ENCODE measurements at regions not wholly inside any gene's neighbourhood (a gene's known extent, or its start where the extent isn't known, plus 50 kb on each side); places are given as distances from the start of the nearest gene placed in this dataset.

DNA sequence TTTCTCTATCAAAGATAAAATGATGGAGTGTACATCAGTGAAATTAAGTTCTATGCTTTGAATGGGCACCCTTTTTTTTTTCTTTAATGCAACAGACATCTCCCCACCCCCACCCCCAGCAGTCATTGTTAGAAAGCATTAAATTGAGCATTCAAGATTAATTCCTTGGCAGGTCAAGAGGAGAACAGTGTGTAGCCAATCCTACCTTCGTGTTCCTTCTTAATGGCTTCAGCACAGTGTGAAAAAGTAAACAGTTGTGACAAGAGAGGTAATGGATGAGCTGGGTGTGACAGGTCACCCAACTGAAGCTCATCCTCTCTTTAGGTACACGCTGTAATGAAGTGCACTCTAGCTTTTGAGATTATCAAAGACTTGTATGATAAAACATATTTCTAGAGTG lies 198.5 kb upstream of the RARB start:
- no peak for DNase-seq (ENCODE audit: low read depth)

DNA sequence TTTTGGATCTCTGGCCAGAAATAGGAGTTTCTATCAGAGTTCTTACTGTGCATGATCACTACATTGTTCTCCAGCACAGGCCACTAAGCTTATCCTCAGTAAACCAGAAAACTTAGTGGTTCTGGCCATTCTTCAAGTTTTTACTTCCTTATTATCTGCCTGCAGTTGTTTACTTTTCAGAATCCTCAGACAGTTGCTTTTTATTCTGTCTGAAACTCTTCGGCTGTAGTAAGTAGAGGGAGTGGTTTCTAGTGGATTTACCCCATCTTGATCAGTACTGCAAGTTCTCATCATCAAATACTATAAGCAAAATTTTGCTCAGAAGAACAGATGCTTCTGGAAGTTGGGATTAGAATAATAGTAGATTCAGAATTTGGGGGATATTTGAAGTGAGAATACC lies 193.0 kb upstream of the RARB start:
- no peak for DNase-seq (ENCODE audit: low read depth)

DNA sequence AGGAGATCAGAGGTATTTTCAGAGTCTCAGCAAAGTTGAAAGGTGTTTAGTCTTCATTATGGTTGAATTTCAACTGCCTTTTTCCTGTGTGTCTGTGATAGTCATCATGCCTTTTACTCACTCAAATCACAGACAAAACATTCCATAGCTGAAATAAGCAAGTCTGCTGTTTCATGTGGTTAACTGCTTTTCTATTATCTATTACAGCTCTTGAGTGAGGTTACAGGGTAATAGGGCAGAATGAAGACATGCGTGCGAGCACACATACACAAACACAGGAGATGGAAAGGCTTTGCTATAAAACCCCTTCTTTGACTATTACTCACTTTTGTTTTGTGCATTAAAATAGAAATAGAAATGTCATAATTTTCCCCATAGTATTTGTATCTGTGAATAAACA lies 192.6 kb upstream of the RARB start:
- DNase-seq (ENCODE audit: low read depth), result no peak

DNA sequence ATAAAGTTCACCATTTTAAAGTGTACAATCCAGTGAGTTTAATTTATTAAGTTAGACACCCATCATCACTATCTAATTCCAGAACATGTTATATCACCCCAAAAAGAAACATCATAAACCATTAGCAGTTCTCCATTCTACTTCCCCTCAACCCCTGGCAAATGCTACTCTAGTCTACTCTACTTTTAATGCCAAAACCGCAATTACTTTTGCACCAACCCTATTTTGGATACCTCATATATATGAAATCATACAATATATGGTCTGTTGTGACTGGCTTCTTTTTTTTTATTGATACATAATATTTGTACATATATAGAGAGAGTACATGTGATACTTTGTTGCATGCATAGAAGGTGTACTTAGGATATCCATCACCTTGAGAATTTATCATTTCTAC lies 190.5 kb upstream of the RARB start:
- no peak for DNase-seq (ENCODE audit: low read depth)

DNA sequence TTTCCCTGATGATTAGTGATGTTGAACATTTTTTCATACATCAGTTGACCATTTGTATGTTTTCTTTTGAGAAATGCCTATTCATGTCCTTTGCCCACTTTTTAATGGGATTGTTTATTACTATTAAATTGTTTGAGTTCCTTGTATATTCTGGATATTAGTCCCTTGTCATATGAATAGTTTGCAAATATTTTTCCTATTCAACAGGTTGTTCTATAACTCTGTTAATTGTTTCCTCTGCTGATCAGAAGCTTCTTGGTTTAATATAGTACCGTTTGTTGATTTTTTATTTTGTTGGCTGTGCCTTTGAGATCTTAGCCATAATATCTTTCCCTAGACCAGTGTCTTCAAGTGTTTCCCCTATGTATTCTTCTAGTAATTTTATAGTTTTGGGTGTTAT lies 189.0 kb upstream of the RARB start:
- DNase-seq (ENCODE audit: low read depth), result no peak

DNA sequence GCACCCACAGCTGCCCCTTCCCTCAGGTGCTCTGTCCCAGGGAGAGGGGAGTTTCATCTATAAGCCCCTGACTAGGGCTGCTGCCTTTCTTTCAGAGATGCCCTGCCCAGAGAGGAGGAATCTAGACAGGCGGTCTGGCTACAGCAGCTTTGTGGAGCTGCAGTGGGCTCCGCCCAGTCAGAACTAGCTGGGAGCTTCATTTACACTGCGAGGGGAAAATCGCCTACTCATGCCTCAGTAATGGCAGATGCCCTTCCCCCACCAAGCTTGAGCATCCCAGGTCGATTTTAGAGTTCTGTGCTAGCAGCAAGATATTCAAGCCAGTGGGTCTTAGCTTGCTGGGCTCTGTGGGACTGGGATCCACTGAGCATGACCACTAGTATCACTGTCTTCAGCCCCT lies 181.2 kb upstream of the RARB start:
- DNase-seq (ENCODE audit: low read depth), result no peak

DNA sequence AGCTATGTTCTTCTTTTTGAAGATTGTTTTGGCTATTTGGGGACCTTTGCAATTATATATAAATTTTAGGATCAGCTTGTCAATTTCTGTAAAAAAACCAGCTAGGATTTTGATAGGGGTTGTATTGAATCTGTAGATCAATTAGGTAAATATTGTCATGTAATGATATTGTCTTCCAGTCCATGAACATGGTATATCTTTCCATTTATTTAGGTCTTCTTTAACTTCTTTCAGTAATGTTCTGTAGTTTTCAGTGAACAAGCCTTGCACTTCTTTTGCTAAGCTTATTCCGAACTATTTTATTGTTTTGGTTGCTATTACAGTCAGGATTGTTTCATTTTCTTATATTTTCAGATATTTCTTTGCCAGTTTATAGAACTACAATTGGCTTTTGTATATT lies 175.8 kb upstream of the RARB start:
- DNase-seq (ENCODE audit: low read depth), result no peak

DNA sequence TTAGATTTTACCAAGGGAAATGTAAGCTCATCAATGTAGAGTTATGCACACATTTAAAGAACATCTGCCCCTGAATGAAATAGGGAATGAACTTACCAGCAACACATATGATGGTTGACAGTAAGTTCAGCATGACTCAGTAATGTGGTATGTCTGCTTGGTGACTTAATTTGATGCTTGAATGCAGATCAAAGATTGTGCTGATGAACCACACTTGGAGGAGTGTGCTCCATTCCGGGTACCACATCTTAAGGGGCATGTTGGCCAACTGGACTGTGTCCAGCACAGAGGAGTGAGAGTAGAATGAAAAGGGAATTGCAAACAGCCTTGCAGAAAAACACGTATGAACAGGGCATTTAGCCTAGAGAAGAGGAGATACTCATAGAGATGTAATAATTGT lies 171.0 kb upstream of the RARB start:
- DNase-seq (ENCODE audit: low read depth), result no peak

DNA sequence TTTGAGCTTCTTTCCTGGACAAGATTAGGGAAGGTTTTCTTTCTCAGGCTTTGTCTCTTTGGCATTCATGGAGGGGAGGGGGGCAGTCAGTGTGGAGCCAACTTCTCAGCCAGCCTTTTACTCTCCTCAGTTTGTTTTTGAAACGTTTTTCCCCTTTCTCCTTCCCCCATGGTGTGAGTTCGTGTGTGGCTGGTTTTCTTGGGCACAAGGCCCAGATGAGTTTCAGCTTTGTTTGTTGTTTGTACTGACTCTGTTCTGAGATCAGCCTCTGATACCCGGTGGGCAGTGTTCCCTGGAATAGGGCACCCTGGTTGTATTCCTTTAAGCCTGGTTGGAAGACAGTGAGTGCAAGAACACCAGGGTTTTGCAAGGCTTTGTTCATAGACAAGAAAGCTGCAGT lies 168.2 kb upstream of the RARB start:
- no peak for DNase-seq (ENCODE audit: low read depth)

DNA sequence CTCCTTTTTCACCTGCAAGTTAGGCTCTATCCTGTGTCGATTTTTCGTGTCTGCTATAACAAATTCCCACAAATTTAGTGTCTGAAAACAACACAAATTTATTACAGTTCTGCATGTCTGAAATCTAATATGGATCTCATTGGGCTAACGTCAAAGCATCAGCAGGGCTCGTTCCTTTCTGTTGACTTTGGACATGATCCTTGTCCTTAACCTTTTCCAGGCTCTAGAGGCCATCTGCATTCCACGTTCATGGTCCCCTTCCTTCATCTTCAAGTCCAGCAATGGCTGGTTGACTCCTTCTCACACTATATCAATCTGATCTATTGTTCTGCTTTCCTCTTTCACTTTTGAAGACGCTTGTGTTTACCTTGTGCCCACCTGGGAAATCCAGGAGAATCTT lies 165.7 kb upstream of the RARB start:
- no peak for DNase-seq (ENCODE audit: low read depth)

DNA sequence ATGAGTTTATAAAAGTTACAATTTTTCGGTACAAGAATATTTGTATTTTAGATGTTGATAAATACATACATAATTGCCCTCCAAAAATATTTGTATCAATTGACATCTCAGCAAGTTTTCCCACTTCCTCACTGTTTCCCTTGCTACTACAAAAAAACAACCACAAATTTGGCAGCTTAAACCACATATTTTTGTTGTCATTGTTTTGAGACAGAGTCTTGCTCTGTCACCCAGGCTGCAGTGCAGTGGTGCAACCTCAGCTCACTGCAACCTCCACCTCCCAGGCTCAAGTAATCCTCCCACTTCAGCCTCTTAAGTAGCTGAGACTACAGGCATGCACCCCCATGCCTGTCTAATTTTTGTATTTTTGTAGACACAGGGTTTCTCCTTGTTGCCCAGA lies 162.8 kb upstream of the RARB start:
- DNase-seq (ENCODE audit: low read depth), result no peak

DNA sequence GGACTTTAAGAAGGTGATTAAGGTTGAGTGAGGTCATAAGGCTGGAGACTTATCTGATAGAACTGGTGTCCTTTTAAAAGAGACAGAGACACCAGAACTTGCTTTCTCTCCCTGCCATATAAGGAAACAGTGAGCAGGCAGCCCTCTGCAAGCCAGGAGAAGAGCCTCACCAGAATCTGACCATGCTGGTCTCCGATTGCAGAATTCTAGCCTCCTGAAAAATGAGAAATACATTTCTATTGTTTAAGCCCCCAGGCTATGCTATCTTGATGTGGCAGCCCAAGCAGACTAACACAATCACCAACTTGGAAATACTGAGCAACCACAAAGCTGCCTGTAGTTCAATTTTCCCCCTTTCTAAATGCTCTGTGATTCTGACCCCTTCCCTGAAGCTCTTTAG lies 161.4 kb upstream of the RARB start:
- DNase-seq (ENCODE audit: low read depth), result no peak

DNA sequence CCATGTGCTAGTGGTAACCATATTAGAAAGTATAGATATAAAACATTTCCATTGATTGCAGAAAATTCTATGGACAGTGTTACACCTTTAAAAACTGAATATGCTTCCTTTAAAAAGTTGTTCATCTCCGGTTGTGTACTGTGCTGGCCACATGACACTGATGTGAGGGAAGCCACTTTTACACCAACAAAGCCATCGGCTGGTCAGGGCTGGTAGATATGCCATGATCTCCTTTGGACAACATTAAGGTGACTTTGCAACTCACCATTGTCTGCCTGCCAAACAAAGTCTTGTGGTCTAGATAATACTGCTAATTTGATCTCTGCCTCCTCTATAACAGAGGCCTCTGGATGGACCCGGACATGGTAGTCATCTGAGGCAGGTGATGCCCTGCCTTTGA lies 156.0 kb upstream of the RARB start:
- DNase-seq (ENCODE audit: low read depth), result no peak

DNA sequence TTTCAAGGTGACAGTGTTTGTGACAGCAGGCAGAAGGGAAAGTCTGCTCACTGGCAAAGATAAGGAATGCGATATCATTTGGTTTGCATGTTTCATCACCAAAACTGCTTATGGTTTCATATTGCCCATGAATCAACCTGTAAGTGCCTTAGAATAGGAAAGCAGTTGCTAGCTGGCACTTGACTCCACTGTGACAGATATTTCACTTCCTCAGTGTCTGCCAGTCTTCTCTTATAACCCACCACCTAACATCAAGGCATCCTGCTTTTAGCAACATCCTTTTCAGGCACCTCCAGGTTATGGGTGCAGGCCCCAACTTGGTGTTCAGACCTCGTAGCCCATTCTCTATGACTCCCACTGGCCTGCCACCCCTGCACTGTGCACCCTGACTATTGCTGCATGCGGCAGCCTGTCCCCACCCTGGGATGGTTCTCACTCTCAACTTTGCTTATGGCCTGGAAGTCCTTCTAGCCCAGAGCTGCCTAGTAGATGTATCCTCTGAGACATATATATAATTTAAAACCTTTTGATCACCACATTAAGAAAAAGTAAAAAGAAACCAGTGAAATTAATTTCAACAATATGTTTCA lies 154.4 kb upstream of the RARB start:
- no peak for DNase-seq (ENCODE audit: low read depth)

DNA sequence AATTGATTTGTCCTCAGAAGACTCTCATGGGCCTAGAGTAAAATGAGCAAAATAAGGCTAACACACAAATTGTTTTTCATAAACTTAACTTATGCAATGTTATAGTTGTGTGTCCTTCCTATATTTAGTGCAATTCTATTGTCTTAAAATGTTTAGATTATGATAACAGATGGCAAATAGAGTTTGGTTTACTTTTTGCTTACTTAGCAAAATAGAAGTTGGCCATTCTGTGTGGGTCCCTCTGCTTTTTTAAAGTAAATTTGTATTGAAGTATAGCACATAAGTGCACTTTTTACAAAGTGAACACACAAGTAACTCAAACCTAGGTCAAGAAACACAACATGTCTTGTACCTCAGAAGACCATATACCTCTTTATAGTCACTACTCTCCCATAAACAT lies 150.6 kb upstream of the RARB start:
- no peak for DNase-seq (ENCODE audit: low read depth)

DNA sequence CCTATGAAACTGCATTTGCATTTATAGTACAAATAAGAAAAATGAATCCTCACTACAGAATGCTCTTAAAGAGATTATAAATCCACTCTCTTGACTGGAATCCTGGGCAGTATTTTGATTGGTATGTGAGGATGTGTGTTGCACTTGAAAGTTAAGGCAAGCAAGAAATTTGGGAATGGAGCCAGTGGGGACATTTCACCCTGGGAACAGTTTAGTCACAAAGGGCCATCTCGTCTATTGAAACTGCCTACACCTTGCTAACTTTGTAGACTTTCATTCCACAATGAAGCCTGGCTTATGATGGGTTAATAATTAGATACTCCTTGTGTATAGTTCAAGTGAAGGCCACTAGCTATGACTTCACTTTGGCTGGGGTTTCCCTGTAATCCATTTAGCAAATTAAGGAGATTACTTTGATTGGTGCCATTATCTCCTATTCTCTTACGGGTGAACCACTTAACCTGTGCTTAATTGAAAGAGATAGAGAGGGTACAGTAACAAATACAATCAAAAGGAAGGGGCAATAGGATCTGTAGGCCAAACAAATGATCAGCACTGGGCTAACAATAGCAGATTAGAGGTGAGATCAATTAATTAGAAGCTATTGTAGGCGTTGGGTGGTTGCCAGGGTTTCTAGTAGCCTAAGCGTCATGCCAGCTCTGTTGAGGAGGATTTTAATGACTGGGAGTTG lies 146.9 kb upstream of the RARB start:
- no peak for DNase-seq (ENCODE audit: low read depth)

DNA sequence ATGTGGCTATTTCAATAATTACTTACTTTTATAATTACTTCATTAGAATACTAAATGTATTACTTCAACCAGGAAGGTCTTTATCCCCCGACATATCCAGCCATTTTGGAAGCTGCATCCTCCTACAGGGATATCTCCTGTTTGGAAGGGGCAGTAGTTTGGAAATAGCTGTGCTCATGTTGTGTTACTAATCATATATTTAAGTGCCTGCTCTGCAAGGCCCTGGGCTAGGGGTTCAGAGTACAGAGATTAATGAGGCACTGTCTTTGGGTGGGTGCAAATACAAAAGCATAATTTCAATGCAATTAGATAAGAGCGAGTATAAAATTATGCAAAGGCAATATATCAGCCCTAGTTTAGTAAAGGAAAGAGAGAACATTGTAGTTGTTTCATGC lies 146.3 kb upstream of the RARB start:
- DNase-seq (ENCODE audit: low read depth), result no peak

DNA sequence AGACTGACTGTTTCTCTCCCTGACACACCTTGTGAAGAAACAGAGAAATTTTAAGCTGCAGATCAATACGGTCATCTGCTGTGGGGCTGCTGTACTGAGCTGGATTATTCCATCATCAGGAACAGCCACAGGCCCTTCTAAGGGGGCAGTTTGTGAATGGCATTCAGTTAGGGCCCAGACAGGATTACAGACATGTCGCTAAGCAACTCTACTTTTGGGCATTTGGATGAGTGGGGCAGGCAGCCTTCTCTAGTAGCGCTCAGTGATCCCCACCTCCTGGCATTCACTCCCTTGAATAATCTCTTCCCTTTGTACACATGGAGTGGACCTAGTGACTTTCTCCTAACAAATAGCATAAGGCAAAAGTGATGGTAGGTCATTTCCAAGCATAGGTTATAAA lies 144.4 kb upstream of the RARB start:
- no peak for DNase-seq (ENCODE audit: low read depth)

DNA sequence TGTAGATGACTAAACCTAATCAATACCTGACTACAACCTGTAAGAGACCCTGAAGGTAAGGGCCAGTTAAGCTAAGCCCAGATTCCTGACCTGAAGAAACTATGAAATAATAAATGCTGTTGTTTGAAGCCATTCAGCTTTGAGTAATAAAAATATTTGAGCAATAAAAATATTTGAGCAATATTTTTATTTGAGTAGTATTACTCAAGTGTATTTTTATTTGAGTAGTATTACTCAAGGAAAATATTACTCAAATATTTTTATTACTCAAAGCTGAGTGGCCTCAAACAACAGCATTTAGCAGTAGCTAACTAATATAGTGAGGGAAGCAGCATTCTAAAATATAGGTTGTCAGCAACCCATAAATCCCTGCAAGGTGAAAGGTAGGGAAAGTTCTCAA lies 143.8 kb upstream of the RARB start:
- no peak for DNase-seq (ENCODE audit: low read depth)

DNA sequence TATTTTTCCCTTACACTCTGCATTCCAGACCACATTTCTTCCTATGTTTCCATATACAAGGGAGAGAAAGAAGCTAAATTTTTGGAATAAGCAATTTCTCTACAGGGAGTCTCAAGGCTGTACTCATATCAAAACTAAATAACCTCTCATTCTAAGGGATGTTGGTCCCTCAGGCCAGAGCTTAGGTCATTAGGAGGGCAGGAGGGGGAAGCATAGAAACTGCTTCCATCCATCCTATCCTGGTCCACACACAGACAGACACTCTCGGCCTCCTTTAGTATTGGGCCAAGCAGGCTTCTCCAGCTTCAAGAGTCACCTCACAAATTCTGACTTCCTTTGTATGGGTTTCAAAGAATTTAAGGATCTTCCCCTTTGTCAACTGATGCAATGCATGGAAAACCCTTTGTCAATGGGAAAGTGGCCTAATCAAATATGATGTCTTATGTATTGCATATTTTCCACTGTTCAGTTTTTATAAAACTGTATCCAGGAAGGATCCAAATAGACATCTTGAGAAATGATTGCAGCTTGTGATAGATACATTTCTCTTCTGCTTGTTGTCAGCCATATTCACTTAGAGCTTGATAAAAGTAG lies 140.7 kb upstream of the RARB start:
- no peak for DNase-seq (ENCODE audit: low read depth)

DNA sequence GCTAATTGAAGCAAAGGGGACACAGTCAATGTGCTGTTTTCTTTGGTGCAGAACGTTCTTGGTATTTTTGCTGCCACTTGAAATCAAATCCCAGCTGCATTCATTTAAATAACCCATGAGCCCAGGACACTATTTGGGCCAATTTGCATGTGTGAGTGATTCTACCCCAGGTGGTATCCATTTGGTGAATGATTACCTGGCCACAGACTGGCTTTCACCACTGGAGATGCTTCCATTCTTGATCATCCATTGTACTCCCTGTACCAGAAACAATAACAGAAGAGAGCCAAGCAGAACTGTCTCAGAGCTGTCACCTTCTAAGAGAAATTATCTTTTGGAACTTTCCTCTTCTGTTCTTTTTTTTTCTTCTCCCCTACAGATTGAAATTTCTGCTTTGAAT lies 139.7 kb upstream of the RARB start:
- DNase-seq (ENCODE audit: low read depth), result no peak

DNA sequence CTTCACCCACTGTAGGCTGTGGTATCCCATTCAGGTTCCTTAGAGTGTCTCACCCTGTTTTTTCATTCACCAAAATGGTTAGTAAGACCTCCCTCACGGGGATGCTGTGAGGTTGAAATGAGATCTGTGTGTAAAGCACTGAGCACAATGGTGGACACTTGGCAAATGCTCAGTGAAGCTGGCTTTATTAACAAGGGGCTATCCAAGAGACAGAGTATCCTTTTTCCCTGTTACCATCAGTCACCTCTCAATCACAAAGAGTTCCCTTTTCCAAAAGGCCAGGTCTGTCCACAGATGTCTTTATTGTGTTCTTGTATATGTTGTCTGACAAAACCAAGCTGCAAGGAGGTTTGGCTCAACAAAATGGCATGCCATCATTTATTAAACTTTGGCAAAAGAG lies 138.9 kb upstream of the RARB start:
- DNase-seq (ENCODE audit: low read depth), result no peak

DNA sequence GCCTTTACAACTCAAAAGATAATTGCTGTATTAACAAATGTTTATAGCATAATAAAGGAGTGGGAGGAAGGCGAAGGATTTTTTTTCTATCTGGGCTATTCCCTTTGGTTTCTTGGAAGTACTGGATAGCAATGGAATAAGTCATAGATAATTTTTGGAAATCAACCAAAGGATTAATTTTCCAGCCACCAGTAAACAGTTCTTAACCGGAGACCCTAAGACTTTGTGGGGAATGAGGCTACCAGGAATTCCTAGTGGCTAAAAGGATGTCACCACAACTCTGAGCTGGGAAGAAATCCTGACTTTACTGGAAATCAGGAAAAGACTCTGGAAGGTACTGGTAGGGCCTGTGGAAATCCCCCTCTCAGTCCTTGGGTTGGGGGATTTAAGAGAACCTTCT lies 138.4 kb upstream of the RARB start:
- DNase-seq (ENCODE audit: low read depth), result no peak

DNA sequence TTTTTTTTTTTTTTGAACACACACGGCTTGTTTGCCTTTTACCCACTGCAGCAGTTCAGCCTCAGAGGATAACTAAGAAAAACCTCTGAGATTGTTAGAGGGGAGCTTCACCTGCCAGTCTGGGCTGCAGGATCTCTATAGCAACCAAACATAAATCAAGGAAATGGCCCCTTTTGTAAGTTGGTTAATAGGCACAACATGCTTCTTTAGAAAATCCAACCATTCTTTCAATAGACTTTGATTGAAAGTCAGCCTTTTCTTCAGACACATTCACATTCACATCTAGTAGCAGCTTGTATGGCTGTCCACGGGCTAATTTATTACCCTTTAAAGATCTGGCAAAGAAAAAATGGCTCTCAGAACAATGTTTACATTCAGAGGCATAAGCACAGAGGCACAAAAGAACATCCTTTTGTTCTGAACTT lies 136.6 kb upstream of the RARB start:
- no peak for DNase-seq (ENCODE audit: low read depth)
